Endothelial cell of umbilical vein (primary cell): ENCODE measurements at regions not wholly inside any gene's neighbourhood (a gene's known extent, or its start where the extent isn't known, plus 50 kb on each side); places are given as distances from the start of the nearest gene placed in this dataset.

Experiments used
- EZH2 ChIP-seq: IDR thresholded peaks from 2 replicates; pipeline ENCODE4 v1.6.1; 2012; ENCODE audit warnings: borderline replicate concordance, low read depth, mild to moderate bottlenecking, moderate library complexity, low read length, inconsistent platforms; ENCODE audit not compliant: severe bottlenecking
- TF ChIP-seq, protein P1 (sequence below), 2 donors: IDR thresholded peaks; 1 replicate in 1 of 2; 2 replicates in 1 of 2; pipeline ENCODE4 v1.5.1; 2011; ENCODE audit warnings: low read length in 2 of 2, mild to moderate bottlenecking in 2 of 2, moderate library complexity in 2 of 2, control low read depth in 1 of 2, inconsistent platforms in 1 of 2, low read depth in 1 of 2; ENCODE audit not compliant: insufficient read depth in 1 of 2; ENCODE audit errors: extremely low read depth in 1 of 2

DNA sequence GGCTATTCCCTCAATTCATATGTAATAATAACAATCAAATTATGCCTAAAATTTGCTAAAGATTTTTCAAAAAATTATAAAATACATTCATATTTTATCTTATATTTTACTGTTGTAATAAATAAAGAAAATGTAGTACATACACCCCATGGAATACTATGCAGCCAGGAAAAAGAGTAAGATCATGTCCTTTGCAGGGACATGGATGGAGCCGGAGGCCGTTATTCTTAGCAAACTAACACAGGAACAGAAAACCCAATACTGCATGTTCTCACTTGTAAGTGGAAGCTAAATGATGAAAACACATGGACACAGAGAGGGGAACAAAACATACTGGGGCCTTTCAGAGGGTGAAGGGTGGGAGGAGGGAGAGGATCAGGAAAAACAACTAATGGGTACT lies 584.2 kb upstream of the MMS22L start:
- TF ChIP-seq, protein P1, sequence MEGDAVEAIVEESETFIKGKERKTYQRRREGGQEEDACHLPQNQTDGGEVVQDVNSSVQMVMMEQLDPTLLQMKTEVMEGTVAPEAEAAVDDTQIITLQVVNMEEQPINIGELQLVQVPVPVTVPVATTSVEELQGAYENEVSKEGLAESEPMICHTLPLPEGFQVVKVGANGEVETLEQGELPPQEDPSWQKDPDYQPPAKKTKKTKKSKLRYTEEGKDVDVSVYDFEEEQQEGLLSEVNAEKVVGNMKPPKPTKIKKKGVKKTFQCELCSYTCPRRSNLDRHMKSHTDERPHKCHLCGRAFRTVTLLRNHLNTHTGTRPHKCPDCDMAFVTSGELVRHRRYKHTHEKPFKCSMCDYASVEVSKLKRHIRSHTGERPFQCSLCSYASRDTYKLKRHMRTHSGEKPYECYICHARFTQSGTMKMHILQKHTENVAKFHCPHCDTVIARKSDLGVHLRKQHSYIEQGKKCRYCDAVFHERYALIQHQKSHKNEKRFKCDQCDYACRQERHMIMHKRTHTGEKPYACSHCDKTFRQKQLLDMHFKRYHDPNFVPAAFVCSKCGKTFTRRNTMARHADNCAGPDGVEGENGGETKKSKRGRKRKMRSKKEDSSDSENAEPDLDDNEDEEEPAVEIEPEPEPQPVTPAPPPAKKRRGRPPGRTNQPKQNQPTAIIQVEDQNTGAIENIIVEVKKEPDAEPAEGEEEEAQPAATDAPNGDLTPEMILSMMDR (IDR thresholded peaks at IDR 0.05; ENCODE audit: extremely low read depth in 1 of 2, insufficient read depth in 1 of 2, low read depth in 1 of 2, low read length in 2 of 2), result no peak
- no peak for TF ChIP-seq EZH2
